ENCODE measurements at regions not wholly inside any gene's neighbourhood (a gene's known extent, or its start where the extent isn't known, plus 50 kb on each side); places are given as distances from the start of the nearest gene placed in this dataset.

- no peaks in the 10 kb centered on the region for H3K36me3 ChIP-seq (ENCODE audit: control insufficient read depth in 2 of 2, insufficient read depth in 2 of 2, low read length in 1 of 2)
- H3K4me1 ChIP-seq (ENCODE audit: control insufficient read depth in 2 of 2, insufficient read depth in 2 of 2, low read length in 1 of 2) = no peaks in the 10 kb centered on the region
- no peak overlapping the region for H3K4me3 ChIP-seq (ENCODE audit: low read depth in 1 of 2, low read length in 2 of 2)
- WGBS, 2 donors = 76 to 87% methylated on average over 3 of the region's 3 CpGs
- H3K9me3 ChIP-seq (ENCODE audit: control insufficient read depth in 2 of 2, insufficient read depth in 1 of 2, low read depth in 1 of 2, low read length in 1 of 2) = no peaks in the 10 kb centered on the region
- no peaks in the 10 kb centered on the region for H3K27me3 ChIP-seq (ENCODE audit: control insufficient read depth in 1 of 2, insufficient read depth in 2 of 2, low read length in 2 of 2)
- no peak overlapping the region for H3K27ac ChIP-seq (ENCODE audit: low read depth in 2 of 2, low read length in 1 of 2)
Observed at GRCh38 chr1:58152697-58153096, 393.8 kb downstream of the OMA1 start.

- no peaks in the 10 kb centered on the region for H3K4me1 ChIP-seq (ENCODE audit: control insufficient read depth in 2 of 2, insufficient read depth in 2 of 2, low read length in 1 of 2)
- H3K27ac ChIP-seq (ENCODE audit: low read depth in 2 of 2, low read length in 1 of 2) = no peak overlapping the region
- H3K9me3 ChIP-seq (ENCODE audit: control insufficient read depth in 2 of 2, insufficient read depth in 1 of 2, low read depth in 1 of 2, low read length in 1 of 2) = no peaks in the 10 kb centered on the region
- no peaks in the 10 kb centered on the region for H3K36me3 ChIP-seq (ENCODE audit: control insufficient read depth in 2 of 2, insufficient read depth in 2 of 2, low read length in 1 of 2)
- H3K4me3 ChIP-seq (ENCODE audit: low read depth in 1 of 2, low read length in 2 of 2) = no peak overlapping the region
- H3K27me3 ChIP-seq (ENCODE audit: control insufficient read depth in 1 of 2, insufficient read depth in 2 of 2, low read length in 2 of 2) = no peaks in the 10 kb centered on the region
- 62 to 70% methylated on average over 6 of the region's 6 CpGs for WGBS, 2 donors
Observed at GRCh38 chr1:58149271-58149812, 397.2 kb downstream of the OMA1 start.

GRCh38 chr1:58144698-58145270, 401.7 kb downstream of the OMA1 start:
- Histone ChIP-seq H3K27ac (ENCODE audit: low read depth in 2 of 2, low read length in 1 of 2) (no peak overlapping the region), H3K4me1 (ENCODE audit: control insufficient read depth in 2 of 2, insufficient read depth in 2 of 2, low read length in 1 of 2) (no peaks in the 10 kb centered on the region), H3K4me3 (ENCODE audit: low read depth in 1 of 2, low read length in 2 of 2) (no peak overlapping the region), H3K9me3 (ENCODE audit: control insufficient read depth in 2 of 2, insufficient read depth in 1 of 2, low read depth in 1 of 2, low read length in 1 of 2) (no peaks in the 10 kb centered on the region), H3K36me3 (ENCODE audit: control insufficient read depth in 2 of 2, insufficient read depth in 2 of 2, low read length in 1 of 2) (no peaks in the 10 kb centered on the region), H3K27me3 (ENCODE audit: control insufficient read depth in 1 of 2, insufficient read depth in 2 of 2, low read length in 2 of 2) (no peaks in the 10 kb centered on the region)
- WGBS, 2 donors = 77 to 86% methylated on average over 5 of the region's 5 CpGs

- Histone ChIP-seq H3K4me1 (ENCODE audit: control insufficient read depth in 2 of 2, insufficient read depth in 2 of 2, low read length in 1 of 2) (no peaks in the 10 kb centered on the region), H3K4me3 (ENCODE audit: low read depth in 1 of 2, low read length in 2 of 2) (no peak overlapping the region), H3K27ac (ENCODE audit: low read depth in 2 of 2, low read length in 1 of 2) (no peak overlapping the region), H3K27me3 (ENCODE audit: control insufficient read depth in 1 of 2, insufficient read depth in 2 of 2, low read length in 2 of 2) (no peaks in the 10 kb centered on the region), H3K36me3 (ENCODE audit: control insufficient read depth in 2 of 2, insufficient read depth in 2 of 2, low read length in 1 of 2) (no peaks in the 10 kb centered on the region), H3K9me3 (ENCODE audit: control insufficient read depth in 2 of 2, insufficient read depth in 1 of 2, low read depth in 1 of 2, low read length in 1 of 2) (no peaks in the 10 kb centered on the region)
- 37 to 55% methylated on average over 4 of the region's 4 CpGs for WGBS, 2 donors
Observed at GRCh38 chr1:58143972-58144697, 402.4 kb downstream of the OMA1 start.

GRCh38 chr1:58136387-58136786, 410.1 kb downstream of the OMA1 start:
- no peaks in the 10 kb centered on the region for H3K27me3 ChIP-seq (ENCODE audit: control insufficient read depth in 1 of 2, insufficient read depth in 2 of 2, low read length in 2 of 2)
- H3K36me3 ChIP-seq (ENCODE audit: control insufficient read depth in 2 of 2, insufficient read depth in 2 of 2, low read length in 1 of 2) = no peaks in the 10 kb centered on the region
- WGBS, 2 donors = 35 to 41% methylated on average over 2 of the region's 2 CpGs
- H3K9me3 ChIP-seq (ENCODE audit: control insufficient read depth in 2 of 2, insufficient read depth in 1 of 2, low read depth in 1 of 2, low read length in 1 of 2) = peaks cover 0 to 4% of the 10 kb centered on the region in 2 donors
- no peak overlapping the region for H3K27ac ChIP-seq (ENCODE audit: low read depth in 2 of 2, low read length in 1 of 2)
- no peaks in the 10 kb centered on the region for H3K4me1 ChIP-seq (ENCODE audit: control insufficient read depth in 2 of 2, insufficient read depth in 2 of 2, low read length in 1 of 2)
- H3K4me3 ChIP-seq (ENCODE audit: low read depth in 1 of 2, low read length in 2 of 2) = no peak overlapping the region

- 77 to 82% methylated on average over 3 of the region's 3 CpGs for WGBS, 2 donors
- Histone ChIP-seq H3K4me1 (ENCODE audit: control insufficient read depth in 2 of 2, insufficient read depth in 2 of 2, low read length in 1 of 2) (no peaks in the 10 kb centered on the region), H3K9me3 (ENCODE audit: control insufficient read depth in 2 of 2, insufficient read depth in 1 of 2, low read depth in 1 of 2, low read length in 1 of 2) (peaks cover 0 to 4% of the 10 kb centered on the region in 2 donors), H3K27ac (ENCODE audit: low read depth in 2 of 2, low read length in 1 of 2) (no peak overlapping the region), H3K4me3 (ENCODE audit: low read depth in 1 of 2, low read length in 2 of 2) (no peak overlapping the region), H3K27me3 (ENCODE audit: control insufficient read depth in 1 of 2, insufficient read depth in 2 of 2, low read length in 2 of 2) (no peaks in the 10 kb centered on the region), H3K36me3 (ENCODE audit: control insufficient read depth in 2 of 2, insufficient read depth in 2 of 2, low read length in 1 of 2) (no peaks in the 10 kb centered on the region)
Observed at GRCh38 chr1:58135821-58136321, 410.7 kb downstream of the OMA1 start.

- Histone ChIP-seq H3K9me3 (ENCODE audit: control insufficient read depth in 2 of 2, insufficient read depth in 1 of 2, low read depth in 1 of 2, low read length in 1 of 2) (peaks cover 0 to 4% of the 10 kb centered on the region in 2 donors), H3K27me3 (ENCODE audit: control insufficient read depth in 1 of 2, insufficient read depth in 2 of 2, low read length in 2 of 2) (no peaks in the 10 kb centered on the region), H3K36me3 (ENCODE audit: control insufficient read depth in 2 of 2, insufficient read depth in 2 of 2, low read length in 1 of 2) (no peaks in the 10 kb centered on the region), H3K4me1 (ENCODE audit: control insufficient read depth in 2 of 2, insufficient read depth in 2 of 2, low read length in 1 of 2) (no peaks in the 10 kb centered on the region), H3K4me3 (ENCODE audit: low read depth in 1 of 2, low read length in 2 of 2) (no peak overlapping the region), H3K27ac (ENCODE audit: low read depth in 2 of 2, low read length in 1 of 2) (no peak overlapping the region)
Observed at GRCh38 chr1:58133562-58133961, 413.0 kb downstream of the OMA1 start.

- H3K27ac ChIP-seq (ENCODE audit: low read depth in 2 of 2, low read length in 1 of 2) = no peak overlapping the region
- no peaks in the 10 kb centered on the region for H3K9me3 ChIP-seq (ENCODE audit: control insufficient read depth in 2 of 2, insufficient read depth in 1 of 2, low read depth in 1 of 2, low read length in 1 of 2)
- 61 to 78% methylated on average over 2 of the region's 2 CpGs for WGBS, 2 donors
- no peak overlapping the region for H3K4me3 ChIP-seq (ENCODE audit: low read depth in 1 of 2, low read length in 2 of 2)
- H3K36me3 ChIP-seq (ENCODE audit: control insufficient read depth in 2 of 2, insufficient read depth in 2 of 2, low read length in 1 of 2) = no peaks in the 10 kb centered on the region
- no peaks in the 10 kb centered on the region for H3K27me3 ChIP-seq (ENCODE audit: control insufficient read depth in 1 of 2, insufficient read depth in 2 of 2, low read length in 2 of 2)
- H3K4me1 ChIP-seq (ENCODE audit: control insufficient read depth in 2 of 2, insufficient read depth in 2 of 2, low read length in 1 of 2) = no peaks in the 10 kb centered on the region
Observed at GRCh38 chr1:58123051-58123450, 423.5 kb downstream of the OMA1 start.

- H3K9me3 ChIP-seq (ENCODE audit: control insufficient read depth in 2 of 2, insufficient read depth in 1 of 2, low read depth in 1 of 2, low read length in 1 of 2) = no peaks in the 10 kb centered on the region
- no peak overlapping the region for H3K27ac ChIP-seq (ENCODE audit: low read depth in 2 of 2, low read length in 1 of 2)
- H3K4me3 ChIP-seq (ENCODE audit: low read depth in 1 of 2, low read length in 2 of 2) = no peak overlapping the region
- 52 to 64% methylated on average over 2 of the region's 2 CpGs for WGBS, 2 donors
- H3K27me3 ChIP-seq (ENCODE audit: control insufficient read depth in 1 of 2, insufficient read depth in 2 of 2, low read length in 2 of 2) = no peaks in the 10 kb centered on the region
- H3K4me1 ChIP-seq (ENCODE audit: control insufficient read depth in 2 of 2, insufficient read depth in 2 of 2, low read length in 1 of 2) = no peaks in the 10 kb centered on the region
- no peaks in the 10 kb centered on the region for H3K36me3 ChIP-seq (ENCODE audit: control insufficient read depth in 2 of 2, insufficient read depth in 2 of 2, low read length in 1 of 2)
Observed at GRCh38 chr1:58119971-58120370, 426.6 kb downstream of the OMA1 start.

GRCh38 chr1:58116284-58116683, 430.2 kb downstream of the OMA1 start:
- Histone ChIP-seq H3K36me3 (ENCODE audit: control insufficient read depth in 2 of 2, insufficient read depth in 2 of 2, low read length in 1 of 2) (no peaks in the 10 kb centered on the region), H3K4me1 (ENCODE audit: control insufficient read depth in 2 of 2, insufficient read depth in 2 of 2, low read length in 1 of 2) (no peaks in the 10 kb centered on the region), H3K27ac (ENCODE audit: low read depth in 2 of 2, low read length in 1 of 2) (no peak overlapping the region), H3K27me3 (ENCODE audit: control insufficient read depth in 1 of 2, insufficient read depth in 2 of 2, low read length in 2 of 2) (no peaks in the 10 kb centered on the region), H3K9me3 (ENCODE audit: control insufficient read depth in 2 of 2, insufficient read depth in 1 of 2, low read depth in 1 of 2, low read length in 1 of 2) (no peaks in the 10 kb centered on the region), H3K4me3 (ENCODE audit: low read depth in 1 of 2, low read length in 2 of 2) (no peak overlapping the region)

Measured in esophagus (tissue), 2 donors.